Subcutaneous abdominal adipose tissue (tissue), 5 donors: ENCODE measurements at regions not wholly inside any gene's neighbourhood (a gene's known extent, or its start where the extent isn't known, plus 50 kb on each side); places are given as distances from the start of the nearest gene placed in this dataset.

Experiments
- H3K27ac ChIP-seq: one replicate; pipeline ENCODE4 v1.7.0; 2013; ENCODE audit warnings: low read depth, mild to moderate bottlenecking, inconsistent platforms, low read length, moderate library complexity
- H3K27me3 ChIP-seq, 5 donors: one replicate each; pipeline ENCODE4 v1.7.0; 2013; ENCODE audit warnings: low read length in 5 of 5, inconsistent platforms in 1 of 5; ENCODE audit not compliant: control insufficient read depth in 5 of 5, insufficient read depth in 4 of 5
- H3K36me3 ChIP-seq, 5 donors: one replicate each; pipeline ENCODE4 v1.7.0; 2013; ENCODE audit warnings: low read length in 5 of 5; ENCODE audit not compliant: control insufficient read depth in 5 of 5, insufficient read depth in 5 of 5
- H3K4me1 ChIP-seq, 5 donors: one replicate each; pipeline ENCODE4 v1.7.0; 2013; ENCODE audit warnings: low read length in 5 of 5, mild to moderate bottlenecking in 3 of 5, moderate library complexity in 1 of 5; ENCODE audit not compliant: control insufficient read depth in 5 of 5, insufficient read depth in 5 of 5
- H3K4me3 ChIP-seq, 5 donors: one replicate each; pipeline ENCODE4 v1.7.0; 2013; ENCODE audit warnings: low read length in 5 of 5, low read depth in 1 of 5
- H3K9ac ChIP-seq, 5 donors: one replicate each; pipeline ENCODE4 v1.7.0; 2013; ENCODE audit warnings: low read length in 5 of 5, mild to moderate bottlenecking in 4 of 5, moderate library complexity in 3 of 5
- H3K9me3 ChIP-seq, 5 donors: one replicate each; pipeline ENCODE4 v1.7.0; 2013; ENCODE audit warnings: low read length in 5 of 5; ENCODE audit not compliant: control insufficient read depth in 5 of 5
- donor health status: healthy.
- donor health status: healthy.
- donor health status: healthy.
- donor health status: healthy.
- donor health status: healthy.

DNA sequence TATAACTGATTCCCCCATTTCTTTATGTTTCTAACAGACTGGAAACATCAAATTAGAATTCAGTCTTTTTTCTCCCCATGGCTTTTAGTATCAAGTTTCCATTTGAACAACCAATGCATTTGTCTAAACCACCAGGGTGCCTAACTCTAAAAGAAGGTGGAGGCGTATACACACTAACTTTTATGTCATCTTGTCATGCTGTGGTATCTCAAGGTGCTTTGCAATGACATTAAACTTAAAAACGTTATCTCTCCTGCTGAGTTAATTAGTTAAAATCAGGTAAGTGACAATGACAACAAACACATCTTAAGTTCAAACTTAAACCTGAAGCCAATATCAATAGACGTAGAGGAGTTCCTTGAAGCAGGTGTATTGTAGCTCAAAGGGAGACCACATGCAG lies 1001.7 kb downstream of the PCDH17 start:
- Histone ChIP-seq H3K4me3 (no peak overlapping the region), H3K9me3 (no peaks in the 10 kb centered on the region), H3K9ac (no peak overlapping the region), H3K27ac (no peak overlapping the region), H3K27me3 (no peaks in the 10 kb centered on the region), H3K36me3 (no peaks in the 10 kb centered on the region), H3K4me1 (no peaks in the 10 kb centered on the region)

- Histone ChIP-seq H3K4me1 (peaks cover 0 to 7% (median 0%) of the 10 kb centered on the region in 5 donors), H3K27me3 (no peaks in the 10 kb centered on the region), H3K36me3 (no peaks in the 10 kb centered on the region), H3K9ac (no peak overlapping the region), H3K4me3 (no peak overlapping the region), H3K9me3 (no peaks in the 10 kb centered on the region), H3K27ac (no peak overlapping the region)
Observed at GRCh38 chr13:58655086-58655485, 1023.5 kb downstream of the PCDH17 start.

DNA sequence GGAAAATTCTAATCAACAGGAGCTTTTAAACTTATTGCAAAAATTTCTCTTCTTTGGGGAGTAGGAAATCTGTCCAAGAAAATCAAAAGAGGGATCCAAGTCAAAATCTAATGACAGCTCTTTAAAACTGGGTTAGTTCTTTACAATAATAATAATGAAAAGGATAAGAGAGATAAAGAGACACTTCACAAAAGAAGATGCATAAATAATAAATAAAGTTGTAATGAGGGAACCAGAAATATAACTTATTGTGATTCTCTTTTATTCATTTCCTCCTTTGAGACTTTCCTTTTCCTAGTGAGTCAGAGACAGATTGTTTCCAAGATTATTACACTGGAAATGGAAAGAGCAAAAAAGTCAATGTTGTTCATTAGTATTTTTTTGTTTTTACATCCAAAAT lies 1029.3 kb downstream of the PCDH17 start:
- no peaks in the 10 kb centered on the region for H3K9me3 ChIP-seq
- no peak overlapping the region for H3K4me3 ChIP-seq
- no peaks in the 10 kb centered on the region for H3K27me3 ChIP-seq
- H3K9ac ChIP-seq, result no peak overlapping the region
- no peaks in the 10 kb centered on the region for H3K36me3 ChIP-seq
- no peaks in the 10 kb centered on the region for H3K4me1 ChIP-seq
- H3K27ac ChIP-seq, result no peak overlapping the region

DNA sequence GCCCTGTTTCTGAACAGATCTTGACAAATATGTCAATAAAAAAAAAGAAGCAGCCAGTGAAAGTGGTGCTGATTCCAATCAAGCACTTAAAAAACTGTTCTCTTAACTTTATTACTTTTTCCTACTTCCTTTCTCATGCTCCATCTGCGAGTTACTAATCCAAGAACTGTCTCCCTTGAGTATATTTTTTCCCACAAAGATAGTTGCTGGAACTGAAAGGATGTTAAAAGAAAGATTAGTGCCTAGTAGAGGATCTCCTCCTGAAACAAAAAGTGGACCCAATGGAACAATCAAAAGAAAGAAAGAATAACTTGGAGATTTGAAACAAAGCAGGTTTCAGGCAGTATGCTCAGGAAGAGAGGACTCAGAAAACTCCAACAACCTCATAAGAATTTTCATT lies 1034.8 kb downstream of the PCDH17 start:
- H3K4me3 ChIP-seq, result no peak overlapping the region

GRCh38 chr13:58667096-58667495 lies 1035.6 kb downstream of the PCDH17 start:
- no peaks in the 10 kb centered on the region for H3K9me3 ChIP-seq
- no peaks in the 10 kb centered on the region for H3K27me3 ChIP-seq
- no peak overlapping the region for H3K4me3 ChIP-seq
- no peaks in the 10 kb centered on the region for H3K4me1 ChIP-seq
- H3K36me3 ChIP-seq, result no peaks in the 10 kb centered on the region
- no peak overlapping the region for H3K27ac ChIP-seq
- no peak overlapping the region for H3K9ac ChIP-seq

More for the DNA sequence above, 1034.8 kb downstream of the PCDH17 start:
- no peaks in the 10 kb centered on the region for H3K9me3 ChIP-seq
- no peaks in the 10 kb centered on the region for H3K36me3 ChIP-seq
- H3K9ac ChIP-seq, result no peak overlapping the region
- H3K27me3 ChIP-seq, result no peaks in the 10 kb centered on the region
- H3K27ac ChIP-seq, result no peak overlapping the region
- no peaks in the 10 kb centered on the region for H3K4me1 ChIP-seq

GRCh38 chr13:58680115-58680514 lies 1048.6 kb downstream of the PCDH17 start:
- H3K4me3 ChIP-seq, result no peak overlapping the region
- no peaks in the 10 kb centered on the region for H3K27me3 ChIP-seq
- H3K27ac ChIP-seq, result no peak overlapping the region
- no peaks in the 10 kb centered on the region for H3K4me1 ChIP-seq
- no peak overlapping the region for H3K9ac ChIP-seq
- H3K36me3 ChIP-seq, result no peaks in the 10 kb centered on the region
- H3K9me3 ChIP-seq, result no peaks in the 10 kb centered on the region

DNA sequence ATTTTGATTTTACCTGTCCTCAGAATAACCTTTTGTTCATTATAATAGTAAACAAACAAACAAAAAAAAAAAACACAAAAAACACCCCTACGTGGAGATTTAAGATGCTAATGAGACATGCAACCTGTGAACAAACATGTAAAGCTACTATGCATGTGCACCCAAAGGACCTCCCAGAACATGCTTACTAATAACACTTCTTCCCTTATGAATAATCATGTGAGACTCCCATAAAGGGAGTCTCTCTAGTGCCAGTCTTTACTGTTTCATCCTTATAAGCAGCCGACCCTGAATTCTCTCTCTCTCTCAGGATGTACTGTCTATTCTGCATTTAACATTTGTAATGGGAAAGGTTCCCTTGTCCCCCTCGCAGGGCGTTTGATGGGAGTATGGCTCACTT lies 1051.1 kb downstream of the PCDH17 start:
- Histone ChIP-seq H3K4me3 (no peak overlapping the region), H3K4me1 (no peaks in the 10 kb centered on the region), H3K9ac (no peak overlapping the region), H3K36me3 (no peaks in the 10 kb centered on the region), H3K27me3 (no peaks in the 10 kb centered on the region), H3K27ac (no peak overlapping the region), H3K9me3 (no peaks in the 10 kb centered on the region)

- no peak overlapping the region for H3K27ac ChIP-seq
- no peaks in the 10 kb centered on the region for H3K27me3 ChIP-seq
- no peak overlapping the region for H3K4me3 ChIP-seq
- H3K9ac ChIP-seq, result no peak overlapping the region
- H3K9me3 ChIP-seq, result peaks cover 0 to 7% (median 0%) of the 10 kb centered on the region in 5 donors
- no peaks in the 10 kb centered on the region for H3K36me3 ChIP-seq
- H3K4me1 ChIP-seq, result no peaks in the 10 kb centered on the region
Observed at GRCh38 chr13:58687148-58687547, 1055.6 kb downstream of the PCDH17 start.

- no peak overlapping the region for H3K27ac ChIP-seq
- no peaks in the 10 kb centered on the region for H3K36me3 ChIP-seq
- H3K4me1 ChIP-seq, result no peaks in the 10 kb centered on the region
- H3K9ac ChIP-seq, result no peak overlapping the region
- H3K4me3 ChIP-seq, result no peak overlapping the region
- peaks cover 0 to 3% (median 0%) of the 10 kb centered on the region in 5 donors for H3K9me3 ChIP-seq
- H3K27me3 ChIP-seq, result no peaks in the 10 kb centered on the region
Observed at GRCh38 chr13:58698531-58698930, 1067.0 kb downstream of the PCDH17 start.

DNA sequence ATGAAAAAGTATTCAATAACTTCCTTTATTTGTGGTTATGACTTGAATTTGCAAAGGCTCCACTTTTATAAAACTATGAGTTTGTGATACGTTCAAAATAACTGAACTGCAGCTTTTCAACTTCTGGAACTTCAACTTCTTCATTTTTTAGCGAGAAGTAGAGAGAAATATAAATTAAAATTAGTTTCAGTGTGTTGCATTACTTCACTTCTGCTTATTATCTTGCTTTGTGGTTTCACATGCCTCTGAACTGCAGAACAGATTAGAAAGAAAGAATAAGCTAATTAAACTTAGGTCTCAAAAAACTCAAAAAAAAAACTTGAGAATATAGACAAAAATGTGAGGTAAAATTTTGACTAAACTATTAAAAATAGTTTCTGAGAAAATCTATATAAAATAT lies 1073.4 kb downstream of the PCDH17 start:
- no peaks in the 10 kb centered on the region for H3K4me1 ChIP-seq
- H3K9me3 ChIP-seq, result peaks cover 0 to 3% (median 0%) of the 10 kb centered on the region in 5 donors
- H3K36me3 ChIP-seq, result no peaks in the 10 kb centered on the region
- H3K27ac ChIP-seq, result no peak overlapping the region
- no peaks in the 10 kb centered on the region for H3K27me3 ChIP-seq
- no peak overlapping the region for H3K9ac ChIP-seq
- H3K4me3 ChIP-seq, result no peak overlapping the region

GRCh38 chr13:58706421-58706820 lies 1074.9 kb downstream of the PCDH17 start:
- no peak overlapping the region for H3K27ac ChIP-seq
- H3K9ac ChIP-seq, result no peak overlapping the region
- H3K27me3 ChIP-seq, result no peaks in the 10 kb centered on the region
- H3K4me1 ChIP-seq, result no peaks in the 10 kb centered on the region
- no peaks in the 10 kb centered on the region for H3K36me3 ChIP-seq
- no peak overlapping the region for H3K4me3 ChIP-seq
- H3K9me3 ChIP-seq, result peaks cover 0 to 5% (median 0%) of the 10 kb centered on the region in 5 donors
